KMS-11 (cell line): ENCODE measurements at regions not wholly inside any gene's neighbourhood (a gene's known extent, or its start where the extent isn't known, plus 50 kb on each side); places are given as distances from the start of the nearest gene placed in this dataset.

Source experiments
- H2AFZ ChIP-seq: fragments of 200-600 bp; sonication (generic); 2 replicates; pipeline ENCODE4 v1.6.1; 2016; ENCODE audit warnings: antibody characterized with exemption, mixed run types, low read depth
- H3K27ac ChIP-seq: fragments of 200-600 bp; sonication (generic); 2 replicates; pipeline ENCODE4 v1.6.1; 2016; ENCODE audit warnings: mild to moderate bottlenecking, mixed run types
- H3K27me3 ChIP-seq: fragments of 200-600 bp; sonication (generic); 2 replicates; pipeline ENCODE4 v1.6.1; 2017; ENCODE audit warnings: mild to moderate bottlenecking, low read depth, mixed run types, moderate library complexity; ENCODE audit not compliant: insufficient read depth
- H3K36me3 ChIP-seq: fragments of 200-600 bp; sonication (generic); 2 replicates; pipeline ENCODE4 v1.6.1; 2017; ENCODE audit warnings: mild to moderate bottlenecking, mixed run types; ENCODE audit not compliant: insufficient read depth
- H3K4me1 ChIP-seq: fragments of 200-600 bp; sonication (generic); 2 replicates; pipeline ENCODE4 v1.6.1; 2016; ENCODE audit warnings: mild to moderate bottlenecking, low read depth, mixed run types; ENCODE audit not compliant: poor library complexity, severe bottlenecking
- H3K4me2 ChIP-seq: fragments of 200-600 bp; sonication (generic); 2 replicates; pipeline ENCODE4 v1.7.0; 2016; ENCODE audit warnings: mild to moderate bottlenecking, mixed run types
- H3K4me3 ChIP-seq: fragments of 200-600 bp; sonication (generic); IDR thresholded peaks from 2 replicates; pipeline ENCODE4 v1.6.1; 2017; ENCODE audit warnings: low read depth, low read length, mixed read lengths; ENCODE audit not compliant: insufficient read depth
- H3K79me2 ChIP-seq: fragments of 200-600 bp; sonication (generic); 2 replicates; pipeline ENCODE4 v1.6.1; 2016; ENCODE audit warnings: low read depth, mixed run types; ENCODE audit not compliant: insufficient read depth
- H3K9ac ChIP-seq: fragments of 200-600 bp; sonication (generic); 2 replicates; pipeline ENCODE4 v1.6.1; 2016; ENCODE audit warnings: mild to moderate bottlenecking, mixed run types
- H4K20me1 ChIP-seq: fragments of 200-600 bp; sonication (generic); 2 replicates; pipeline ENCODE4 v1.6.1; 2016; ENCODE audit warnings: mild to moderate bottlenecking, mixed run types; ENCODE audit not compliant: insufficient read depth
- CTCF ChIP-seq: fragments of 200-600 bp; sonication (generic); conservative IDR thresholded peaks from 2 replicates; pipeline ENCODE4 v1.6.1; 2017; ENCODE audit warnings: low read depth, mild to moderate bottlenecking, antibody characterized with exemption, low read length, moderate library complexity, mixed read lengths

DNA sequence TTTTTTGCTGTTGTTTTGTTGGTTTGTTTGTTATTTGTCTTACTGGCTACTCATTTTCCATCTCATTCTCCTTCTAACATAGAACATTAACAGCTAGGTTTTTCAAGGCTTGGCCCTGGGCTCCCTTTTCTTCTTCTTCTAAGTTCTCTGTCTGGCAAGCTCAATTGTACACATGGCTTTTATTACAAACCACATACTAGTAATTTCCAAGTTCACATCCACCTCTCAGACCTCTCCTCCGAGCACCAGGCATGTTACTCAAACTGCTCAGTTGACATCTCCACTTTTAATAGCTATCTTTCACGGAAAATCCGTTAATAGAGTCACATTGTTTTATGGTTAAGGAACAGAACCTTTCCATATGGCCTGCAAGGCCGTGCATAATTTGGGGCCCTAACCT, 736.9 kb upstream of the ADAMTS5 start:
- Histone ChIP-seq H3K9ac (no peak overlapping the region), H3K4me3 (no peak overlapping the region), H3K36me3 (no peaks in the 10 kb centered on the region), H3K79me2 (no peaks in the 10 kb centered on the region), H3K4me2 (no peak overlapping the region), H3K4me1 (no peaks in the 10 kb centered on the region), H3K27me3 (no peaks in the 10 kb centered on the region), H2AFZ (no peak overlapping the region), H3K27ac (no peak overlapping the region), H4K20me1 (no peaks in the 10 kb centered on the region)
- TF ChIP-seq CTCF, result no peak

- no peaks in the 10 kb centered on the region for H3K79me2 ChIP-seq
- peak; percentile 92 for TF ChIP-seq CTCF
- H4K20me1 ChIP-seq, result no peaks in the 10 kb centered on the region
- no peak overlapping the region for H3K27ac ChIP-seq
- no peak overlapping the region for H3K4me3 ChIP-seq
- H3K4me1 ChIP-seq, result no peaks in the 10 kb centered on the region
- no peak overlapping the region for H3K9ac ChIP-seq
- H2AFZ ChIP-seq, result 0 out of 2 replicates have a peak overlapping the region, but pooled peaks have one; percentile 16
- no peak overlapping the region for H3K4me2 ChIP-seq
- no peaks in the 10 kb centered on the region for H3K36me3 ChIP-seq
- H3K27me3 ChIP-seq, result no peaks in the 10 kb centered on the region
Measured at GRCh38 chr21:27700974-27701614, 734.2 kb upstream of the ADAMTS5 start.

DNA sequence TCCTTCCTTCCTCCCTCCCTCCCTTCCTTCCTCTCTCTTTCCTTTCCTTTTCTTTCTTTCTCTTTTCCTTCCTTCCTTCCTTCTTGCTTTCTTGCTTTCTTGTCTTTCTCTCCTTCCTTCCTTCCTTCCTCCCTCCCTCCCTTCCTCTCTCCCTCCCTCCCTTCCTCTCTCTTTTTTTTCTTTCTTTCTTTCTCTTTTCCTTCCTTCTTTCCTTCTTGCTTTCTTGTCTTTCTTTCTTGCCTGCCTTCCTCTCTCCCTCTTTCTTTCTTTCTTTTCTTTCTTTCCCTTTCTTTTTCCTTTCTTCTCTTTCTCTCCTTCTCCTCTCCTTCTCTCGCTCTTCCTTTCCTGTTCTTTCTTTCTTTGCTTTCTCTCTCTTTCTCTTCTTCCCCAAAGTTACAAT, 728.4 kb upstream of the ADAMTS5 start:
- no peak overlapping the region for H3K4me3 ChIP-seq
- no peak overlapping the region for H3K9ac ChIP-seq
- H2AFZ ChIP-seq, result no peak overlapping the region
- H3K79me2 ChIP-seq, result no peaks in the 10 kb centered on the region
- H3K27me3 ChIP-seq, result no peaks in the 10 kb centered on the region
- H3K27ac ChIP-seq, result no peak overlapping the region
- no peaks in the 10 kb centered on the region for H3K36me3 ChIP-seq
- H3K4me2 ChIP-seq, result no peak overlapping the region
- no peak for TF ChIP-seq CTCF
- no peaks in the 10 kb centered on the region for H3K4me1 ChIP-seq
- no peaks in the 10 kb centered on the region for H4K20me1 ChIP-seq

- Histone ChIP-seq H3K4me3 (no peak overlapping the region), H2AFZ (no peak overlapping the region), H3K4me1 (no peaks in the 10 kb centered on the region), H3K36me3 (no peaks in the 10 kb centered on the region), H3K79me2 (no peaks in the 10 kb centered on the region), H3K27ac (no peak overlapping the region), H4K20me1 (no peaks in the 10 kb centered on the region), H3K27me3 (no peaks in the 10 kb centered on the region), H3K4me2 (no peak overlapping the region), H3K9ac (no peak overlapping the region)
- no peak for TF ChIP-seq CTCF
Measured at GRCh38 chr21:27694667-27695066, 727.8 kb upstream of the ADAMTS5 start.
